ENCODE measurements at regions not wholly inside any gene's neighbourhood (a gene's known extent, or its start where the extent isn't known, plus 50 kb on each side); places are given as distances from the start of the nearest gene placed in this dataset.

DNA sequence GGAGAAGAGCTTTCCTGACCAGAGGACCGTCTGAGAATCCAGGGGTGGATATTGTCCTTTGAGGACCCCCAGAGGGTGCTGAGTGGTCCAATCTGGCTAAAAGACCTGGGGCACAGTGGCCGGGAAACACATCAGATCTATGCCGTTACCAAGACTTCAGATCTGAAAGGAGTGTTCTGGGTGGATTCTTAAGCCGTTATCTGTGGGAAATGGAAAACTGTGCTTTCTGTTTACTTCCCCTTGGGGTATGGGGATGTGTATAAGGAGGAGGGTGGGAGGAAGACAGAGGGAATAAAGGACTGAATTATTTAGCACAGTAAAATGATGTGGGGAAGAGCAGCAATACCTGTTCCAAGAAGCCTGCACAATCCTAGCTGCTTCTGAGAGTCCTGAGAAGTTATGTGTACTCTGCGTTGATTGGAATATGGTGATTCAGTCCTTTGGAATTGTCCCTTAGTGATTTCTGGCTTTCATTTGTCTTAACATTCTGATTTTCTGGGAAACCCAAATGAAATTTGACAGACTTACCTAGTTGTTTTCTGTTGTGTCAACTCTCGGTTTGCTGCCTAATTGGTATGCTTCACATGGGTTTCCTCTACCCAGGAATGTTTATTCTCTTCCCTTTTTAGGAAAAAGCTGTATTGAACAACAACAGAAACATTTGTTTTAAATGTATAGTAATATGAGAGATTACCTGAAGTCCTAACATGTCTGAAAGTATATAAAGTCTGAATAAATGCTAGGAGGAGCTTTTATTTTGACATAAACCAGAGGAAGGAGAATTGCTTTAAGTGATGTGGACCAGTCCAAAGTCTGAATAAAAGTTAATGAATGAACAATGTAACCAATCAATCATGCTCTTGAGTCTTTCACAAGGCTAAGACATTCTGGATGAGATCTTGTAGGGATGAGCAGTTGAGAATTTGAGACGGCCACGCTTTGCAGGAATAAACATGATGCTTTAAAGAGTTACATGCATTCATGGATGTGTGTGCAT is 427.1 kb upstream of the C2CD4B start:
- no peak for DNase-seq

DNA sequence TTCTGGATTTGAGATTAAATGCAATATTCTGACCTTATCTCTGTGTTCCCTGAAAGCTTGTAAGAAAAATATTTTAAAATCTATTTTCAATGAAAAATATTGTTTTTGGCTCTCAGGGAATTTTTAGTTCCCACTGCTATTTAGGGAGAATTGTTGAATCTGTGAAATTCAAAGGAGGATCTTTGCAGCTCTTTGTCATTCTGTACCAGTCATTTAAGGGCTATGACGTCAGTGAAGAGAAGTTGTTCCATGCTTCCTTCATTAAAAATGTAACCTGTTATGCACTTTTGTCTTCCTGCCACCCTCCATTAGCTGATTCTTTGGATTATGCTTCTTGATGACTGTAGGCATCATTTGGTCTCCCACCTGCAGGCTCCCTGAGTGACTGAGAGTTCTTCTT is 427.8 kb upstream of the C2CD4B start:
- no peak for DNase-seq

DNA sequence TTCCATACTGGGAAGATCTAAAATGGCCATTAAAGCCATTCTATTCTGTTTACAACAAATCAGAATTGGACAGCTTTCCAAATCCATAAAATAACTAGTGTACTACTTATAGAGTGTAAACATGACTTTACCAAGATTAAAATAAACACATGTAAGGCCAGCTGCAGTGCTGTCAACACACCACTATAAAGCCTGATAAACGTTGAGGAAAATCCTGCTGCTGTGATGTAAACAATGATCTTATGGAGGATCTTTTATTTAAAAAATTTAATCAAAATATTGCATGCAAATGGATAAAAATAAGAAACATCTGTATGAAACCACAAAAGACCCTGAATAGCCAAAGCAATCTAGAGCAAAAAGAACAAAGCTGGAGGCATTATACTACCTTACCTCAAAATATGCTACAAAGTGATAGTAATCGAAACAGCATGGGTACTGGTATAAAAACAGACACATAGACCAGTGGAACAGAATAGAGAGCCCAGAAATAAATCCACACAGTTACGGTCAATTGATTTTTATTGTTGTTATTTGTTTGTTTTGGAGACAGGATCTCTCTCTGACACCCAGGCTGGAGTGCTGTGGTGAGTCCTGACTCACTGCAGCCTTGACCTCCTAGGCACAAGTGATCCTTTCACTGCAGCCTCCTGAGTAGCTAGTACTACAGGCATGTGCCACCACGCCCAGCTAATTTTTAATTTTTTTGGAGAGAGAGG is 428.8 kb upstream of the C2CD4B start:
- DNase-seq = no peak

DNA sequence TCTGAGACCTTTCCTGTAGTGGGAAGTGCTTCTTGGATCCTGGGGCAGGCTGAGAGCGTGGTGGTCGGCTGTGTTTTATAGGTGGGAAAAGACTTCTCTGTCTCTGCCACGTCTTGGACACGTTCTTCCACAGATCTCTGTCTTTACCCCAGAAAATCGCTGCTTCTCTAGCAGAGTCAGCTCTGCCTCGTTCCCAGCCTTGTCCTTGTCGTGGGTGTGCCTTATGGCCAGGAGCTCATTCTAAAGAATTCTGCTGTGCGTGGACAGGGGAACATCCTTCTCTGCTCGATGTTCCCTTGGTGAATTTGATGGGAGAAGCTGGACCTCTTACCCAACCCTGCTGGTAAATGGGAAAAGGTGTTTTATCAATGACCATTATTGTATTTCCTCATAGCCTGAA is 433.1 kb upstream of the C2CD4B start:
- DNase-seq = no peak

DNA sequence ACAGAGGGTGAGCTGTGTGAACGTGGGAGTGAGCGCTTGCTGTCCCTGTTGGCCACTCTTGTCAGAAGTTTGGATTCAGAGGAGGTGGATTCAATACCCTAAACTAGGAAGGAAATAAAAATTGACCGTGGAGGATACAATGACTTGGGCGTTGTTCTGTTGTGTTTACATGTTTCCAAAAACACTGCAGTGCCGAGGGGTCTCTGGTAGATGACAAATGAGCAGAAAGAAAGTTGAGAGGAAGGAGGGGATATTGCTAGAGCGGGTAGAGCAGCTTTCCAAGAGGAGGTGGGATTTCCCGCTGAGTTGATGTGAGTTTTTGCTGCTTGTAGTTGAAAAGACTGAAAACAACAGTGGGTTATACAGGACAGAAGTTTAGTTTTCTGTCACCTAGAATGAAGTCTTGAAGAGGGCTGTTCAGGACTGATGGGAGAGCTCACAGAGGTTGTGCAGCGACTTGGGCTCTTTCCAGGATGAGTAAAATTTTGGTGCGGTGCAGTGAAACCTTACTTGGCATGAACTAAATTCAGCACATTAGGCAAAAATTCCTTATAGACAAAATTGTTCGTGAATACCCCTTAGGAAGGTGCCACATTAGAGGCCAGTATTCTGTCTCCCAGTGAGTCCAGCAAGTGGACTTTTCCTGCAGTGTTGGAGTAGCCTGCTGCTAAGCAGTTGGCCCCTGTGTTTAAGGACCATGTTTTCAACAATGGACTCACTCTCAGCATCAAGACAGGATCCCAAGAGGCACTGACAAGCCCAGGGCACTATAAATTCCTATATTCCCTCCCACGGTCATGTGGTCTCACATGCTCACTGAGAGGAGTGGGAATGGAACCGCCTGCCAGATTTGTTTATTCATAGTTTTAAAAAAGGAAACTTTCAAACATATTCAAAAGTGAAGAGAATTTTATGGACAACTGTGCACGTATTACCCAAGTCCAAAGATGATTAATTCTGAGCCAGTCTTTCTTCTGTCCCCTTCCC is 435.0 kb upstream of the C2CD4B start:
- no peak for DNase-seq

DNA sequence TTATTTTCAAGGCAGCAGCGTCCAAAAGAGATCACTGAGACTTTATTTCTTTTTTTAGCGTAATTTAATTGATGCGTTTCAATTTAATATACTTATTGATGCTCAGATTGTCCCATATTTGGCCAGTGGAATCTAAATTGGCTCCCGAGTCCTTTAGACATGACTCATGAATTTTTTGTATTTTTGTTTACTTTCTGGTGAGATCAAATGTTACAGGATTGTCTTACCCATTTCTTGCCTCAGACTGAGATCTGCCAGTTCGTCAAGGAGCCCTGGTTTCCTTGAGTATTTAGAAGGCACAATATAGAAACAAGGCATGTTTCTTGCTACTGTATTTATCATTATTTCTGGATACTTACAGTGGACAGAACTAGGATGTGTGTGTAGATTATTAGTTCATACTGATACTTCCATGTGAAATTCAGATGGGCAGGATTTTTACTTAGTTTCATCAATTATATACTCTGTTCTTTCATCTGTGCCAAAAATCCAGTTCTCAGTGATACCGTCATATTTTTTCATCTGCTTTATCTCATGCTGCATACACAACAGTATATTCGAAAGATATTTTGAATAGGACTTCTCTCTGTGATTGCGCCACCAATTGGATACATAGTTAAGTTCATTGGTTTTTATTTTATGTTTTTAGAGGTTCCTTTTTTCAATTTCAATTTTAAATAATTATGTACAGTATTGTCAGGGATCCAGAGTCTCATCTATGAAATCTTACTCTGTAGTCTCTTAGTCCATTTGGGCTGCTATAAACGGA is 436.9 kb upstream of the C2CD4B start:
- DNase-seq = no peak

DNA sequence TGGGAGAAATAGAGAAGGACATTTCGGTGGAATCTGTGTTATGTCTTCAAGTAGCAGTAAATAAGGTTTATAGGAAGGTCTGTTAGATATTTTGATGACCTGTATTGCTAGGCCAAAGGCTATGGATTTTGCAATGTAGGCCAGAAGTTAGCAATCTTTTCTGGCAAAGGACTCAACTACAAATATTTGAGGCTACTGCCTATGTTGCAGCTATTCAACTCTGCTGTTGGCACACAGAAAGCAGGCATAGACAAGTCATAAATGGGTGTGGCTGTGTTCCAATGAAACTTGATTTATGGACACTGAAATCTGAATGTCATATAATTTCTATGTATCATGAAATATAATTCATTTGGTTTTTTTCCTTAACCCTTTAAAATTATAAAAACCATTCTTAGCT is 438.7 kb upstream of the C2CD4B start:
- peak; percentile 79 for DNase-seq

DNA sequence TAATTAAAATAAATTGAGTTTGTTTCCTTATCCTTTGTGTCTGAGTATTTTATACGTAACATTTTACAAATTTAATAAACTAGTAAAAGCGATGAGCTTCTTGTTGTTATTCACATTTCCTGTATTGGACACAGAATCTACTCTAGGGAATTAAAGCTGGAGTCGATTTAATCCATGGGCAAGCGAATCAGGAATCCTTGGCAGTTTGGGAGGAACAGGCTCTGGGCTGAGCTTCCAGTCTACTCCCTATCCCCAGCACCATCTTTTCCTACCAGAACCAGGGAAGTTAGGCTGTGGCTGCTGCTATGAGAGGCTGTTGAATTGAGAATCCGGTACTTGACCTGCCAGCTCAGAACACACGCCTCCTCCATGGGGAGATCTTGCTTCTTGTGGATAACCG is 437.3 kb upstream of the TPM1 start:
- no peak for DNase-seq

DNA sequence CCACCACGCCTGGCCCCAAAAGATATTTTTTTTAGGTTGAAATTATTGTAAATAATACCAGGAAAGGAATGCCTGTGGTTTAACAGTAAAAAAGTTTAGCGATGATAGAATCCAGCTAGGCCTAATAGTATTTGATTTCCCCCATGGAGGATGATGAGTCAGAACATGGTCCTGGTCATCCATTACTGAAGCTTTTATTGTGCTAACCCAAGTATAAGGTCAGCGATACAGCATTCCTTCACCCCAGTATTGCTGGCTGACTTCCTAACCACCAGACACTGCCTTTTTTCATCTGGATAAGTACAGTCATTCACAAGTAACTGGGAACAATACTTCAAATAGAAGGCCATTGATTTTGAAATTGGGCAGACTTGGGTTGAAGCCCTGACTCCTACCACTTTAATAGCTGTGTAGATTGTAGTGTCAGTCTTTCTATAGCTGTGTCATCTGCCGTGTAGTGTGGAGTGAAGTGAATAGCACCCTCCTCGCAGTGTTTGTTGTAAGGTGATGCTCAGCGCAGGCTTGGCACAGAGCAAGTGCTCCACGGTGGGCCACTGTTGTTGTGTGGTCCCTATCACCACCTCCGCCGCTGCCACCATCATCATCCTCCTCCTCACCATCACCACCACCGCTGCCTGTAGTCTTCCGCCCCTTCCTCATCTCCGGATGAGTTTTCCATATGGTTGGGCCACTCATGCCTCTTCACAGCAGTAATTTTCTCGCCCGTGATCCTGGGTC is 436.0 kb upstream of the TPM1 start:
- DNase-seq = peak; percentile 99

DNA sequence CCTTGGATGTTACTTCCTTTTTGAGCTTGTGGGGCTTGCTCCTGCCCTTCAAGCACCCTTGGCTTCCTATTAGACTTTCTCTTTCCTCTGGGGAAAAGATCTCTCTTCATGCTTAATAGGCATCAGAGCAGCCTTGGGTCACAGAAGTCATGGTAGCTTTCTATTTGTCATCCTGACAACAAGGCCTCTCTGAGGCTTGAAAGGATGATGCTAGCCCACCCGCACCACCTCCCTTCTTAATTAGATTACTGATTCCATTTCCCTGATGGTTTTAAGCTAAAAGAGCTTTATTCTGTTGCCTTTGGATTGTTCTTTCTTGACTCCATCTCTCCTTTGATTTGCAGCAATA is 435.5 kb upstream of the TPM1 start:
- no peak for DNase-seq

DNA sequence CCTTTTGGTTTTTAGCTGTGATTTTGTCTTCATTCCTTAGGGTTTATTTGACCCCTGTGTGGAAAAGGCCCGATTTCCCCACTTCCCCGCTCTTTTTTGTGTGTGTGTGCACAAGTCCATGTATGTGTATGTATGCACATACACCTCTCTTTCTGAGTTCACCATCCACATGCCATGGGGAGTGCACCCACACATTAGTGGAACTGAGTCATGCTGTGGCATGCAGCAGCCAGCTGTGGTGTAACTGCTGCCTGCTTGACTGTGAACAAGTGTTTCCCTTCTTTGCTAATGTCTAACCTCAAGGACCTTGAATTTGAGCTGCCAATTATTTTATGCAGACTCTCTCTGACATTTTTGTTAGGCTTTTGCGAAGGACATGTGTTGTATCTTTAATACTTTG is 434.9 kb upstream of the TPM1 start:
- peak; percentile 73 for DNase-seq

DNA sequence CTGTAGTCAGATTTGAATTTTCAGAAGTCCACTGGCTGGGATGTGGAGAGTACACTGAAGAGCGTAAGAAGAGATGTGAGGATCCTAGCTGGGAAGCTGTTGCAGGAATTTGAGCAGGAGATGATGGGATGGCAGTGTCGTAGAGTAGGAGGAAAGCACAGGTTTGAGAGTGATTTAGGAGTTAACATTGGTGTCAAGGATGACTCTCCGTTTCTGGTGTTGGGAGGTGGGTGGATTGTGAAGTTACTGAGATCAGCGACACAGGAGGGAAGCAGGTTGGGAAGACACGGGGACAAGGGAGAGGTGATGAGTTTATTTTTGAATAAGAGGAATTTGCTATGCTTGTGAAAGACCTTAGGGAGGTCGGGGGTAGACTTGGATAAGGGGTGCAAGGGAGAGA is 434.2 kb upstream of the TPM1 start:
- DNase-seq = no peak

DNA sequence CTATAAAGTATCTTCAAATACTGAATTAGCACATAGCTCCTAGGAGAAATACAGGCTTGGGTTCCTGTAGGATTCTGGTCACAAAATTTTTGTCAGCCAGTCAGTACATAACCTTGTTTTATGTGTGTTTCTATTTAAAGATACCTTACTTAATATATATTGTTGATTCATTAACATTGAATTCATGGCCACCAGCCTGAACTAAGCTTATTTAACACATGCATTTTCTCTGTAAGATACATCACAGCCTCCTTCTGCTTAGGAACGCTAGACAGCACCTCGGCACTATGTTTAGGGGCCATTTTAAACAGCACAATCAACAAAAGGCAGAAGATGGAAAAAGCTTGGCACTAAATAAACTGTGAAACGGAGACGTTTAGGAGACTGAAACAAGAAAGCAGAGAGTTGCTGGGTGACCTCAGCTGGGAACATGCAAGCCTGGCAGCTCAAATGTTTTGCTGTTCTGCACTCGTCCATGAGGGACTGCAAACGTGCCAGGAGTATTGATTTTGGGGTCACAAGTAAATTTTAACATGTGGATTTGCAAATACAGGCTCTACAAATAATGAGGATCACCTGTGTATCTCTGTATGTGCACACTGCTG is 432.2 kb upstream of the TPM1 start:
- no peak for DNase-seq

DNA sequence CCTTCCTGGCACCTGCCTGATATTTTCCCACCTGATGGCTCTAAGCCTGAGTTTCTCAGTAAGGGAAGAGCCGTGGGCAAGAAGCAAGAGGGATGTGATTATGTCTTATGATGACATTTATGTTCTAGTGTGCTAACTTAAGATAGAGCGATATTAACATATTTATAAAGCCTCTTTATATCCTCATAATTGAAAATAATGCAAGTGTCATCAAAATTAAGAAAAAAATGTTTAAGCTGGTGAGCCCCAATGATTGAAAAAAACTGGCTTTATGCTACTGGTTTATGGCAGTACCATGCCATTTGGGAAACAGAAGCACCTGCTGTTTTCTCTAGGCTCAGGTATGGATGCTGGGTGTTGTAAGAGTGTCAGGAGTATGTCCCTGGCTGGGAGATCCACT is 431.5 kb upstream of the TPM1 start:
- no peak for DNase-seq

DNA sequence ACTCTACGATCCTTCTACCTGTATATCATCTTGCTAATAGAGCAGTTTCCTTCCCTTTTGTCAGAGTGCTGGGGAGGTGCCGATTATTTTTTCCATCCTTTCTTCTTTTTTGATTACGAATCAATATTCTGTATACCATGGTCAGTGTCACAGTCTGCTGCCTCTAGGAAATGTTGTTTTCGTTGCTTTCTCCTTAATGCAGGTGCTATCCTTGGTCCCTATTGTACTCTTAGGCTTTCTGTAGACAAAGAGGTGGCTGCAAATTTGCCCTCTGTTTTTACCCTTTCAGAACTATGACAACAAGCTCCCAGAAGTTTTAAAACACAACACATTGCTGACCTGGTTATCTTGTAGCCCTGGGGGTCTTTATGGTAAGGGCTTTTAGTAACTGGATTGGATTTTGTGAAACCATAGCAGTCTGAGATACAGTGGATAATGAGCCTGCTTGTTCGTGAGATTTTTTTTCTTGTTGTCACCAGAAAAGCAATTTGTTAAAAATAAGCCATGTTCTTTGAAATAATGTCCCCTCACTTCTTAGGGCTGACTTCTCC is 430.3 kb upstream of the TPM1 start:
- no peak for DNase-seq

DNA sequence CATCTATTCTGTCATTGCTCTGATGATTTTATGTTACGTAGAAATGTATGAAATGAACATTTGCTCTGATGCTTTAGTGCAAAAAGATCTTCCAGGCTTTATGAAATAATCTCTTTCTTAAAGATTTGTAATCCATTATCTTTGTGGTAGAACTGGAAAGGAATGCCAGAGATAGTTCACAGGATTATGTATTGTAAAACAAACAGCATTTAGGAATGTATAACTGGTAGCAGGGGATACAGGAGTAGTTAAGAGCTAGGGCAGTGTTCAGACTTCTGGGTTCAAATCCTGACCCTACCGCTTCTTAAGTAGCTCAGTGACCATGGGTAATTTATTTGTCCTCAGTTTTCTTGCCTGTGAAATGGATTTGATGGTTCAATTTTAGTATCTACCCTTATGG is 429.8 kb upstream of the TPM1 start:
- peak; percentile 18 for DNase-seq

DNA sequence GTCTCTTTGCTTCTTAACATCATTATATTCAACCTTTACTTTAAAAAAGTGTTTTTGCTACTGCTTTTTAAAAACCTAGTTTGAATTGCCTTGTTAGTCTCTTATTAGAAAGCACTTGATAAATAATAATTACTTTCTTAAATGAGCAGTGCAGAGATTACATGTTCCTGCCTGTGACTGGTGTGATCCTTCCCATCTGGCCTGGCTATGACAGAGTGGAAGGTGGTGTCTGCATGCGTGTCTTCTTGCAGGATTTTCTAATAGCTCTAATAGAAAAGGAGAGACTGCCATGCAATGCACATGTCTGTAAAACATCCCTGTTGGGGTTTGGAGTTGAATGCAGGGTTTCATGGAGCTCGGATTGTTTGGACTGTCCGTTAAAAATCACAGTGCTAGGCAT is 425.8 kb upstream of the TPM1 start:
- no peak for DNase-seq

DNA sequence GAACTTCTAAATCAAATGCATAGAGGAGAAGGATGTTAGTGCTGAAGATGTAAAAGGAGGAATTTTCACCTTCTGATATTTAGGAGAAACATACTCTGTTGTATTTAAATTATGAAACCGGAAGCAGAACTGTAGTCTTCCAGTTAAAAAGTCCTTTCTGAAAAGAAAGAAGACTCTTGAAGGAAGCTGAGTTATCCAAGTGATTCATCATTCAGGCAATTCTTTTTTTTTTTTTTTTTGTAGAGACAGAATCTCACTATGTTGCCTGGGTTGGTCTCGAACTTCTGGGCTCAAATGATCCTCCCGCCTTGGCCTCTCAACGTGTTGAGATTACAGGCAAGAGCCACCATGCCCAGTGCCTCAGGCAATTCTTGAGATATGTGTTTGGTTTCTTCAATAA is 424.8 kb upstream of the TPM1 start:
- DNase-seq = no peak

DNA sequence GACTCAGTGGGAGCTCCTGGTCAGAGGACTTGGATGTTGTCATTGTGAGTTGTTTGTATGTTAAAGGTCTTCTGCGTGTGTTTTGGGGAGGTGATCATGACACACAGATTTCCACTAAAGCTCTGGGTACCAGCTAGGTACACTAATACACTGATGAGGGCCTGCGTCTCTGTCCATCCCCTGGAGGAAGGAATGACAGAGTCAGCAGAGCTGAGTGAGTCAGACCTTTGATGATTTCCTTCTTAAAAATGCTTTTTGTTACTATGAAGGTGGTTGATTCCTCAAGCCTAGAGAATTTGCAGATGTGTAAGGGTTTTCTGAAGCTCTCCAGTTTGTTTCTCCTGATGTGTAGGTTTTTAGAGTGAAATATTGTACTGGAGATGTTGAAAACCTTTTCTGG is 424.1 kb upstream of the TPM1 start:
- DNase-seq = peak; percentile 91

DNA sequence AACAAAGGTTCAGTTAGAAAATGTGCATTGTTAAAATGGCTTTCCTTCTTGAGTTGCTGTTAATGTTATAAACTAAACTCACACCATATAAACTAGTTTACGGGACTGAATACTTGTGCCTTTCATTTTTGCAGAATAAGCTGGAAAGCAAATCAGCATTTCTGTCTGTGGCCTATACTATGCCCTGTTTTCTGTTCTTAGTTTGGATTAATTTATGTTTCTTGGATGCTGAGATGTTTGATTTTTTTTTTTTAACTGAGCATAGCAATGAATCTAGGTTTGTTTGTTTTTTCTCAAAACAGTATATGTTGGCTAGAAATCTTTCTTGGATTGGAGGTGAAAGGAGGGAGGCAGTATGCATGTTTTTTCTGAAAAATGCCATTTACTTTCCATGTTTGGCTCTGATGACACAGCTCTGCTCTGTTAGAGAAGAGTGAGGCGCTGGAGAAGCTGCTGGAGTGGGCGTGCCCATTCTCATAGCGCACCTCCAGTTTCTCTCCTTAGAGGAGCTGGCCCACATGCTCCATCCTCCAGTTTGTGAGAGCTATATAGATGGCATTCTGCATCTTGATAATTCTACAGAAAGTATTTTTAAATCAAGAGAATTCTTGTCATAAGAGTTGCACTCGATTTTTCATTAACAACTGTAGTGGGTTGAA is 423.6 kb upstream of the TPM1 start:
- DNase-seq = no peak

All from NCI-H226 (cell line).